Sigmoid colon (tissue), 3 donors: ENCODE measurements at regions not wholly inside any gene's neighbourhood (a gene's known extent, or its start where the extent isn't known, plus 50 kb on each side); places are given as distances from the start of the nearest gene placed in this dataset.
"Not testable (repeated sequence)": the region's sequence is repeated elsewhere in the genome, so short reads cannot be mapped to it uniquely, and the experiment has no call there.

Source experiments
- POLR2A ChIP-seq, 2 donors: fragments of 450-650 bp; IDR thresholded peaks; one replicate each; pipeline ENCODE4 v1.6.1; 2016; ENCODE audit warnings: antibody characterized with exemption in 2 of 2, mild to moderate bottlenecking in 2 of 2, moderate library complexity in 2 of 2
- TF ChIP-seq, protein P1 (sequence below), 4 experiments: fragments of 450-650 bp in 3 of 4; fragments of 200-600 bp in 1 of 4; IDR thresholded peaks; one replicate each; pipeline ENCODE4 v1.5.1; 2016 to 2019; ENCODE audit warnings: antibody characterized with exemption in 4 of 4, mild to moderate bottlenecking in 3 of 4, moderate library complexity in 2 of 4

DNA sequence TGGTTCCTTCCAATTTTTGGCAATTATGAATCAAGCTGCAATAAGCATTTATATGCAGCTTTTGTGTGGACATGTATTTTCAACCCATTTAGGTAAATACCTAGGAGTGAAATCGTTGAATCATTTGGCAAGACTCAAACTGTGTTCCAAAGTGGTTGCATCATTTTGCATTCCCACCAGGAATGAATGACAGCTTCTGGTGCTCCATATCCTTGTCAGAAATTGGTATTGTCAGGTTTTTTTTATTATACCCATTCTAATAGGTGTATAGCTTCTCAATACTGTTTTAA lies 290.7 kb downstream of the CNTNAP3B start:
- TF ChIP-seq, protein P1, sequence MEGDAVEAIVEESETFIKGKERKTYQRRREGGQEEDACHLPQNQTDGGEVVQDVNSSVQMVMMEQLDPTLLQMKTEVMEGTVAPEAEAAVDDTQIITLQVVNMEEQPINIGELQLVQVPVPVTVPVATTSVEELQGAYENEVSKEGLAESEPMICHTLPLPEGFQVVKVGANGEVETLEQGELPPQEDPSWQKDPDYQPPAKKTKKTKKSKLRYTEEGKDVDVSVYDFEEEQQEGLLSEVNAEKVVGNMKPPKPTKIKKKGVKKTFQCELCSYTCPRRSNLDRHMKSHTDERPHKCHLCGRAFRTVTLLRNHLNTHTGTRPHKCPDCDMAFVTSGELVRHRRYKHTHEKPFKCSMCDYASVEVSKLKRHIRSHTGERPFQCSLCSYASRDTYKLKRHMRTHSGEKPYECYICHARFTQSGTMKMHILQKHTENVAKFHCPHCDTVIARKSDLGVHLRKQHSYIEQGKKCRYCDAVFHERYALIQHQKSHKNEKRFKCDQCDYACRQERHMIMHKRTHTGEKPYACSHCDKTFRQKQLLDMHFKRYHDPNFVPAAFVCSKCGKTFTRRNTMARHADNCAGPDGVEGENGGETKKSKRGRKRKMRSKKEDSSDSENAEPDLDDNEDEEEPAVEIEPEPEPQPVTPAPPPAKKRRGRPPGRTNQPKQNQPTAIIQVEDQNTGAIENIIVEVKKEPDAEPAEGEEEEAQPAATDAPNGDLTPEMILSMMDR (IDR thresholded peaks at IDR 0.05): not testable (repeated sequence)
- TF ChIP-seq POLR2A (IDR thresholded peaks at IDR 0.05): not testable (repeated sequence)
